ENCODE measurements at regions not wholly inside any gene's neighbourhood (a gene's known extent, or its start where the extent isn't known, plus 50 kb on each side); places are given as distances from the start of the nearest gene placed in this dataset.

DNA sequence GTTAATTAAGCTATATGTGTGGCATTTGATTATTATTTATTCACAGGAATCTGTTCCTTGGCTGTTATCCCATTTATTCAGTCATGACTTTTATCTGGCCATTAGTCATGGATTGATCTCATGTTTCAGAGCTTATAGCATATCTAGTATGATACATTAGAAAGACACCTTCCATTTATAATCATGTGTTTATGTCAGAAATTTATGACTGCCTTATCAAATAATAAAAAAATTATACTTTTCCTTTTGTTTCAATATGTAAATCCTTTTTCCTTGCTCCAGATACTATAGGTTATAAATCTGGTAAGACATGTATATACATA lies 248.0 kb upstream of the PDE3A start:
- no peak for TF ChIP-seq EZH2 (IDR thresholded peaks at IDR 0.05; ENCODE audit: low read length, missing control alignments)
- TF ChIP-seq, protein P1, sequence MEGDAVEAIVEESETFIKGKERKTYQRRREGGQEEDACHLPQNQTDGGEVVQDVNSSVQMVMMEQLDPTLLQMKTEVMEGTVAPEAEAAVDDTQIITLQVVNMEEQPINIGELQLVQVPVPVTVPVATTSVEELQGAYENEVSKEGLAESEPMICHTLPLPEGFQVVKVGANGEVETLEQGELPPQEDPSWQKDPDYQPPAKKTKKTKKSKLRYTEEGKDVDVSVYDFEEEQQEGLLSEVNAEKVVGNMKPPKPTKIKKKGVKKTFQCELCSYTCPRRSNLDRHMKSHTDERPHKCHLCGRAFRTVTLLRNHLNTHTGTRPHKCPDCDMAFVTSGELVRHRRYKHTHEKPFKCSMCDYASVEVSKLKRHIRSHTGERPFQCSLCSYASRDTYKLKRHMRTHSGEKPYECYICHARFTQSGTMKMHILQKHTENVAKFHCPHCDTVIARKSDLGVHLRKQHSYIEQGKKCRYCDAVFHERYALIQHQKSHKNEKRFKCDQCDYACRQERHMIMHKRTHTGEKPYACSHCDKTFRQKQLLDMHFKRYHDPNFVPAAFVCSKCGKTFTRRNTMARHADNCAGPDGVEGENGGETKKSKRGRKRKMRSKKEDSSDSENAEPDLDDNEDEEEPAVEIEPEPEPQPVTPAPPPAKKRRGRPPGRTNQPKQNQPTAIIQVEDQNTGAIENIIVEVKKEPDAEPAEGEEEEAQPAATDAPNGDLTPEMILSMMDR (conservative IDR thresholded peaks at IDR 0.05 in 1 of 2, IDR thresholded peaks at IDR 0.05 in 1 of 2; ENCODE audit: low read depth in 1 of 2, low read length in 2 of 2) = no peak

Measured in fibroblast of lung (primary cell).